ENCODE measurements at regions not wholly inside any gene's neighbourhood (a gene's known extent, or its start where the extent isn't known, plus 50 kb on each side); places are given as distances from the start of the nearest gene placed in this dataset.

- no peak for DNase-seq (ENCODE audit: low spot score)
Measured at GRCh38 chr2:207449642-207450165, 80.1 kb upstream of the CREB1 start.

GRCh38 chr2:207450186-207450585, 79.6 kb upstream of the CREB1 start:
- no peak for DNase-seq (ENCODE audit: low spot score)

- no peak for DNase-seq (ENCODE audit: low spot score)
Measured at GRCh38 chr2:207458582-207458981, 71.2 kb upstream of the CREB1 start.

- DNase-seq (ENCODE audit: low spot score) = no peak
Measured at GRCh38 chr2:207459990-207460757, 69.6 kb upstream of the CREB1 start.

GRCh38 chr2:207463433-207463832, 66.3 kb upstream of the CREB1 start:
- no peak for DNase-seq (ENCODE audit: low spot score)

- DNase-seq (ENCODE audit: low spot score) = no peak
Measured at GRCh38 chr2:207464007-207464406, 65.8 kb upstream of the CREB1 start.

- DNase-seq (ENCODE audit: low spot score) = no peak
Measured at GRCh38 chr2:207465894-207466293, 63.9 kb upstream of the CREB1 start.

GRCh38 chr2:207467716-207468347, 61.9 kb upstream of the CREB1 start:
- DNase-seq (ENCODE audit: low spot score) = peak; percentile 55

GRCh38 chr2:207468488-207468887, 61.3 kb upstream of the CREB1 start:
- no peak for DNase-seq (ENCODE audit: low spot score)

- no peak for DNase-seq (ENCODE audit: low spot score)
Measured at GRCh38 chr2:207469451-207469850, 60.3 kb upstream of the CREB1 start.

GRCh38 chr2:207469943-207470729, 59.6 kb upstream of the CREB1 start:
- no peak for DNase-seq (ENCODE audit: low spot score)

GRCh38 chr2:207471261-207471660, 58.5 kb upstream of the CREB1 start:
- DNase-seq (ENCODE audit: low spot score) = no peak

- no peak for DNase-seq (ENCODE audit: low spot score)
Measured at GRCh38 chr2:207472343-207473048, 57.3 kb upstream of the CREB1 start.

- no peak for DNase-seq (ENCODE audit: low spot score)
Measured at GRCh38 chr2:207473049-207473930, 56.5 kb upstream of the CREB1 start.

- DNase-seq (ENCODE audit: low spot score) = no peak
Measured at GRCh38 chr2:207473931-207474235, 55.9 kb upstream of the CREB1 start.

GRCh38 chr2:207474863-207475485, 54.8 kb upstream of the CREB1 start:
- DNase-seq (ENCODE audit: low spot score) = no peak

GRCh38 chr2:207475546-207475945, 54.2 kb upstream of the CREB1 start:
- no peak for DNase-seq (ENCODE audit: low spot score)

GRCh38 chr2:207477896-207478295, 51.9 kb upstream of the CREB1 start:
- DNase-seq (ENCODE audit: low spot score) = no peak

- DNase-seq (ENCODE audit: low spot score) = no peak
Measured at GRCh38 chr2:207478572-207478971, 51.2 kb upstream of the CREB1 start.

GRCh38 chr2:207479198-207479785, 50.5 kb upstream of the CREB1 start:
- no peak for DNase-seq (ENCODE audit: low spot score)
